WTC11 (cell line): ENCODE measurements at regions not wholly inside any gene's neighbourhood (a gene's known extent, or its start where the extent isn't known, plus 50 kb on each side); places are given as distances from the start of the nearest gene placed in this dataset.

Source experiments
- ATF1 ChIP-seq: sonication (generic); formaldehyde crosslinking; IDR thresholded peaks from 2 replicates; pipeline ENCODE4 v1.8.1; 2023; ENCODE audit warnings: mild to moderate bottlenecking, moderate library complexity, missing genetic modification reagents
- CTCF ChIP-seq: fragments of 200-600 bp; IDR thresholded peaks from 2 replicates; pipeline ENCODE4 v1.8.0; 2022; ENCODE audit warnings: antibody characterized with exemption
- ESRRA ChIP-seq: sonication (generic); formaldehyde crosslinking; IDR thresholded peaks from 2 replicates; pipeline ENCODE4 v1.8.1; 2022; ENCODE audit warnings: mild to moderate bottlenecking, missing genetic modification reagents, borderline replicate concordance
- FOXP1 ChIP-seq: sonication (generic); formaldehyde crosslinking; IDR thresholded peaks from 2 replicates; pipeline ENCODE4 v1.8.0; 2022; ENCODE audit warnings: missing genetic modification reagents, mild to moderate bottlenecking, moderate library complexity, borderline replicate concordance
- IRF2 ChIP-seq: sonication (generic); formaldehyde crosslinking; IDR thresholded peaks from 2 replicates; pipeline ENCODE4 v1.8.0; 2022; ENCODE audit warnings: low read depth, missing genetic modification reagents, borderline replicate concordance
- TEAD1 ChIP-seq: sonication (generic); formaldehyde crosslinking; IDR thresholded peaks from 2 replicates; pipeline ENCODE4 v1.8.0; 2022; ENCODE audit warnings: mild to moderate bottlenecking, missing genetic modification reagents
- TP53 ChIP-seq: sonication (generic); formaldehyde crosslinking; IDR thresholded peaks from 2 replicates; pipeline ENCODE4 v1.8.1; 2023; ENCODE audit warnings: mild to moderate bottlenecking, missing genetic modification reagents
- ZNF121 ChIP-seq: sonication (generic); formaldehyde crosslinking; IDR thresholded peaks from 2 replicates; pipeline ENCODE4 v1.8.0; 2023; ENCODE audit warnings: missing genetic modification reagents
- TF ChIP-seq, protein P1 (sequence below): sonication (generic); formaldehyde crosslinking; IDR thresholded peaks from 2 replicates; pipeline ENCODE4 v1.8.1; 2023; ENCODE audit warnings: mild to moderate bottlenecking, moderate library complexity, missing genetic modification reagents
- TF ChIP-seq, protein P2 (sequence below): sonication (generic); formaldehyde crosslinking; IDR thresholded peaks from 2 replicates; pipeline ENCODE4 v1.8.1; 2022; ENCODE audit warnings: low read depth, missing genetic modification reagents, borderline replicate concordance

- TF ChIP-seq, protein P1, sequence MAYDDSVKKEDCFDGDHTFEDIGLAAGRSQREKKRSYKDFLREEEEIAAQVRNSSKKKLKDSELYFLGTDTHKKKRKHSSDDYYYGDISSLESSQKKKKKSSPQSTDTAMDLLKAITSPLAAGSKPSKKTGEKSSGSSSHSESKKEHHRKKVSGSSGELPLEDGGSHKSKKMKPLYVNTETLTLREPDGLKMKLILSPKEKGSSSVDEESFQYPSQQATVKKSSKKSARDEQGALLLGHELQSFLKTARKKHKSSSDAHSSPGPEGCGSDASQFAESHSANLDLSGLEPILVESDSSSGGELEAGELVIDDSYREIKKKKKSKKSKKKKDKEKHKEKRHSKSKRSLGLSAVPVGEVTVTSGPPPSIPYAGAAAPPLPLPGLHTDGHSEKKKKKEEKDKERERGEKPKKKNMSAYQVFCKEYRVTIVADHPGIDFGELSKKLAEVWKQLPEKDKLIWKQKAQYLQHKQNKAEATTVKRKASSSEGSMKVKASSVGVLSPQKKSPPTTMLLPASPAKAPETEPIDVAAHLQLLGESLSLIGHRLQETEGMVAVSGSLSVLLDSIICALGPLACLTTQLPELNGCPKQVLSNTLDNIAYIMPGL (CRISPR knock-in tag): no peak
- no peak for TF ChIP-seq ESRRA (CRISPR knock-in tag)
- TF ChIP-seq CTCF: no peak
- TF ChIP-seq, protein P2, sequence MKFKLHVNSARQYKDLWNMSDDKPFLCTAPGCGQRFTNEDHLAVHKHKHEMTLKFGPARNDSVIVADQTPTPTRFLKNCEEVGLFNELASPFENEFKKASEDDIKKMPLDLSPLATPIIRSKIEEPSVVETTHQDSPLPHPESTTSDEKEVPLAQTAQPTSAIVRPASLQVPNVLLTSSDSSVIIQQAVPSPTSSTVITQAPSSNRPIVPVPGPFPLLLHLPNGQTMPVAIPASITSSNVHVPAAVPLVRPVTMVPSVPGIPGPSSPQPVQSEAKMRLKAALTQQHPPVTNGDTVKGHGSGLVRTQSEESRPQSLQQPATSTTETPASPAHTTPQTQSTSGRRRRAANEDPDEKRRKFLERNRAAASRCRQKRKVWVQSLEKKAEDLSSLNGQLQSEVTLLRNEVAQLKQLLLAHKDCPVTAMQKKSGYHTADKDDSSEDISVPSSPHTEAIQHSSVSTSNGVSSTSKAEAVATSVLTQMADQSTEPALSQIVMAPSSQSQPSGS (CRISPR knock-in tag): no peak
- no peak for TF ChIP-seq ZNF121 (CRISPR knock-in tag)
- no peak for TF ChIP-seq TP53 (CRISPR knock-in tag)
- no peak for TF ChIP-seq TEAD1 (CRISPR knock-in tag)
- no peak for TF ChIP-seq ATF1 (CRISPR knock-in tag)
- TF ChIP-seq FOXP1 (CRISPR knock-in tag): no peak
- TF ChIP-seq IRF2: no peak
Observed at GRCh38 chr3:18806633-18807032, 341.7 kb upstream of the KCNH8 start.
